HCT116 (cell line): ENCODE measurements at regions not wholly inside any gene's neighbourhood (a gene's known extent, or its start where the extent isn't known, plus 50 kb on each side); places are given as distances from the start of the nearest gene placed in this dataset.

Source experiments
- ATAC-seq: fragments of 200-7000 bp; cut with Tn5 transposase; 2 replicates; pipeline ENCODE4 v1.9.1; 2020; ENCODE audit warnings: mild to moderate bottlenecking, moderate library complexity
- BruUV-seq: library from RNA; stranded (reverse); fragments of 400-500 nt; replicated peaks from 2 replicates; lab custom pipeline; 2021; lab: Mats Ljungman, UMichigan
- CTCF ChIA-PET: fragments of 300-600 bp; sonication (Branson Sonifier 250); formaldehyde crosslinking; loops from one replicate; lab custom pipeline; 2021; ENCODE audit warnings: antibody characterized with exemption; lab: Charles Lee
- POLR2A ChIA-PET: fragments of 300-600, 350-600 bp; sonication (Branson Sonifier 250); formaldehyde crosslinking; loops from one replicate; lab custom pipeline; 2021; ENCODE audit warnings: antibody characterized with exemption; lab: Charles Lee
- RAD21 ChIA-PET, 2 experiments: fragments of 300-600 bp; sonication (Branson Sonifier 250); formaldehyde crosslinking; loops; one replicate each; lab custom pipeline; 2023; ENCODE audit warnings: low total read pairs in 2 of 2; ENCODE audit not compliant: uncharacterized antibody in 2 of 2, unreplicated experiment in 2 of 2, low non-redundant PET in 1 of 2; lab: Charles Lee
- DNase-seq: peaks from one replicate; pipeline ENCODE4 v3.0.0-alpha.2; 2010; ENCODE audit warnings: low read depth, low spot score
- H2AFZ ChIP-seq: fragments of 200-600 bp; shearing (Covaris generic), sonication (generic); 2 replicates; pipeline ENCODE4 v1.6.1; 2017; ENCODE audit warnings: low read depth, mixed run types, mixed read lengths, antibody characterized with exemption, low read length; ENCODE audit not compliant: poor library complexity, severe bottlenecking
- H3K27ac ChIP-seq: 2 replicates; pipeline ENCODE4 v1.5.1; 2012; ENCODE audit warnings: low read depth, low read length
- H3K27me3 ChIP-seq: fragments of 200-600 bp; sonication (generic); 2 replicates; pipeline ENCODE4 v1.6.1; 2016; ENCODE audit warnings: mixed run types, low read length, mixed read lengths; ENCODE audit not compliant: insufficient read depth
- H3K36me3 ChIP-seq, 2 experiments: fragments of 200-500 bp in 1 of 2; fragments of 200-600 bp in 1 of 2; sonication (Bioruptor generic) in 1 of 2; sonication (generic) in 1 of 2; 2 replicates each; pipeline versions ENCODE4 v1.5.1 to v1.6.1; 2014 to 2016; ENCODE audit warnings: low read length in 2 of 2, inconsistent platforms in 1 of 2, mixed read lengths in 1 of 2, mixed run types in 1 of 2; ENCODE audit not compliant: insufficient read depth in 2 of 2, control insufficient read depth in 1 of 2
- H3K4me1 ChIP-seq, 2 experiments: fragments of 200-600 bp in 1 of 2; sonication (generic) in 1 of 2; 2 replicates each; pipeline versions ENCODE4 v1.5.1 to v1.6.1; 2012 to 2017; ENCODE audit warnings: low read length in 2 of 2, inconsistent platforms in 1 of 2, mild to moderate bottlenecking in 1 of 2, mixed read lengths in 1 of 2, mixed run types in 1 of 2, moderate library complexity in 1 of 2; ENCODE audit not compliant: insufficient read depth in 2 of 2, control insufficient read depth in 1 of 2
- H3K4me2 ChIP-seq: fragments of 200-600 bp; sonication (generic); 2 replicates; pipeline ENCODE4 v1.6.1; 2017; ENCODE audit warnings: mixed run types, low read length, mixed read lengths
- H3K4me3 ChIP-seq, 2 experiments: fragments of 200-600 bp in 1 of 2; sonication (generic) in 1 of 2; replicated peaks in 1 of 2; 2 replicates each; pipeline ENCODE4 v1.5.1; 2011 to 2016; ENCODE audit warnings: low read length in 2 of 2, control low read depth in 1 of 2, low read depth in 1 of 2, mild to moderate bottlenecking in 1 of 2, mixed read lengths in 1 of 2, mixed run types in 1 of 2
- H3K79me2 ChIP-seq: fragments of 200-600 bp; sonication (generic); 2 replicates; pipeline ENCODE4 v1.6.1; 2017; ENCODE audit warnings: mild to moderate bottlenecking, mixed run types, low read length, moderate library complexity, mixed read lengths; ENCODE audit not compliant: insufficient read depth
- H3K9ac ChIP-seq: fragments of 200-600 bp; sonication (generic); 2 replicates; pipeline ENCODE4 v1.6.1; 2016; ENCODE audit warnings: low read length, mixed read lengths
- H3K9me2 ChIP-seq: fragments of 200-600 bp; sonication (generic), shearing (Covaris generic); 2 replicates; pipeline ENCODE4 v1.6.1; 2017; ENCODE audit warnings: mixed run types, mild to moderate bottlenecking, moderate library complexity; ENCODE audit not compliant: insufficient read depth
- H3K9me3 ChIP-seq, 2 experiments: fragments of 200-500 bp in 1 of 2; fragments of 200-600 bp in 1 of 2; sonication (Bioruptor generic) in 1 of 2; sonication (generic) in 1 of 2; 2 replicates each; pipeline ENCODE4 v1.6.1; 2014 to 2017; ENCODE audit warnings: low read length in 2 of 2, mixed read lengths in 2 of 2, inconsistent platforms in 1 of 2, low read depth in 1 of 2, mild to moderate bottlenecking in 1 of 2, mixed run types in 1 of 2, moderate library complexity in 1 of 2; ENCODE audit not compliant: control insufficient read depth in 1 of 2, insufficient read depth in 1 of 2
- H4K20me1 ChIP-seq: fragments of 200-600 bp; sonication (generic), shearing (Covaris generic); 2 replicates; pipeline ENCODE4 v1.6.1; 2017; ENCODE audit warnings: mixed run types, mild to moderate bottlenecking, moderate library complexity; ENCODE audit not compliant: insufficient read depth
- CBX3 ChIP-seq: IDR thresholded peaks from 2 replicates; pipeline ENCODE4 v1.6.1; 2012; ENCODE audit warnings: low read depth
- ELF1 ChIP-seq: IDR thresholded peaks from 2 replicates; pipeline ENCODE4 v1.6.1; 2012; ENCODE audit warnings: low read depth, borderline replicate concordance
- EZH2 ChIP-seq: fragments of 200-600 bp; sonication (generic); IDR thresholded peaks from 2 replicates; pipeline ENCODE4 v1.6.1; 2017; ENCODE audit warnings: antibody characterized with exemption, mixed run types
- JUND ChIP-seq: IDR thresholded peaks from 2 replicates; pipeline ENCODE4 v1.6.1; 2012
- MAX ChIP-seq: IDR thresholded peaks from 2 replicates; pipeline ENCODE4 v1.6.1; 2012
- SP1 ChIP-seq: IDR thresholded peaks from 2 replicates; pipeline ENCODE4 v1.6.1; 2012; ENCODE audit warnings: low read depth
- TCF7L2 ChIP-seq: IDR thresholded peaks from 2 replicates; pipeline ENCODE4 v1.7.0; 2011; ENCODE audit warnings: borderline replicate concordance, inconsistent platforms; ENCODE audit not compliant: insufficient read depth, insufficient read length; ENCODE audit errors: extremely low read depth
- ZBTB33 ChIP-seq: IDR thresholded peaks from 2 replicates; pipeline ENCODE4 v1.6.1; 2011; ENCODE audit warnings: mild to moderate bottlenecking, low read length, moderate library complexity; ENCODE audit not compliant: insufficient replicate concordance; ENCODE audit errors: extremely low read depth
- ZFX ChIP-seq: fragments of 450-650 bp; IDR thresholded peaks from 2 replicates; pipeline ENCODE4 v1.6.1; 2017
- ZNF274 ChIP-seq: fragments of 200-500 bp; sonication (Bioruptor generic); IDR thresholded peaks from 2 replicates; pipeline ENCODE4 v1.6.1; 2014; ENCODE audit warnings: mild to moderate bottlenecking, low read depth, low read length, inconsistent platforms
- intact Hi-C: fragments of 100-400 bp; cut with micrococcal nuclease; formaldehyde crosslinking; loops from 2 replicates; pipeline ENCODE4 v1.10.0; 2022

GRCh38 chr6:160861824-160862223 lies 129.7 kb upstream of the MAP3K4 start:
- ChIA-PET CTCF (no interaction called here), RAD21 (no interaction called here), POLR2A (no interaction called here)
- no peak for DNase-seq
- Histone ChIP-seq H3K4me1 (no peaks in the 10 kb centered on the region), H2AFZ (no peak overlapping the region), H4K20me1 (no peaks in the 10 kb centered on the region), H3K9me2 (no peaks in the 10 kb centered on the region), H3K36me3 (no peaks in the 10 kb centered on the region), H3K4me3 (no peak overlapping the region), H3K27me3 (no peaks in the 10 kb centered on the region), H3K9me3 (no peaks in the 10 kb centered on the region), H3K4me2 (no peak overlapping the region), H3K9ac (no peak overlapping the region), H3K27ac (no peak overlapping the region), H3K79me2 (no peaks in the 10 kb centered on the region)
- ATAC-seq: no peak
- TF ChIP-seq ZBTB33 (no peak), MAX (no peak), JUND (no peak), CBX3 (no peak), SP1 (no peak), ZNF274 (no peak), TCF7L2 (no peak), EZH2 (no peak), ZFX (no peak), ELF1 (no peak)
- intact Hi-C loops: no loop called here
- no TSS peak for BruUV-seq
